ENCODE measurements at regions not wholly inside any gene's neighbourhood (a gene's known extent, or its start where the extent isn't known, plus 50 kb on each side); places are given as distances from the start of the nearest gene placed in this dataset.

DNA sequence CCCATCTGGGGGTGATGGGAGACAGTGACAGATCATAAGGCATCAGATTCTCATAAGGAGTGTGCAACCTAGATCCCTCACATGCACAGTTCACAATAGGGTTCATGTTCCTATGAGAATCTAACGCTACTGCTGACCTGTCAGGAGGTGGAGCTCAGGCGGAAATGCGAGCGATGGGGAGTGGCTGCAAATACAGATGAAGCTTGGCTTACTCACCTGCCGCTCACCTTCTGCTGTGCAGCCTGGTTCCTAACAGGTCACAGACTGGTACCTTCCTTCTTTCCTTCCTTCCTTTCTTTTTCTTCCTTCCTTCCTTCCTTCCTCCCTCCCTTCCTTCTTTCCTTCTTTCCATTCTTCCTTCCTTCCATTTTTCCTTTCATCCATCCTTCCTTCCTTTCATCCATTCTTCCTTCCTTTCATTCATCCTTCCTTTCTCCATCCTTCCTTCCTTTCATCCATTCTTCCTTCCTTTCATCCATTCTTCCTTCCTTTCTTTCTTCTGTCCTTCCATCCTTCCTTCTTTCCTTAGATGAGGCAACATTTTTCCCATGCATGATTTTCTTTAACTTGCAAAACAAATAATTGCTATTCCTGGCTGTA lies 370.0 kb upstream of the AUTS2 start:
- no peak for TF ChIP-seq TAF1 (conservative IDR thresholded peaks at IDR 0.05)
- TF ChIP-seq, protein P1, sequence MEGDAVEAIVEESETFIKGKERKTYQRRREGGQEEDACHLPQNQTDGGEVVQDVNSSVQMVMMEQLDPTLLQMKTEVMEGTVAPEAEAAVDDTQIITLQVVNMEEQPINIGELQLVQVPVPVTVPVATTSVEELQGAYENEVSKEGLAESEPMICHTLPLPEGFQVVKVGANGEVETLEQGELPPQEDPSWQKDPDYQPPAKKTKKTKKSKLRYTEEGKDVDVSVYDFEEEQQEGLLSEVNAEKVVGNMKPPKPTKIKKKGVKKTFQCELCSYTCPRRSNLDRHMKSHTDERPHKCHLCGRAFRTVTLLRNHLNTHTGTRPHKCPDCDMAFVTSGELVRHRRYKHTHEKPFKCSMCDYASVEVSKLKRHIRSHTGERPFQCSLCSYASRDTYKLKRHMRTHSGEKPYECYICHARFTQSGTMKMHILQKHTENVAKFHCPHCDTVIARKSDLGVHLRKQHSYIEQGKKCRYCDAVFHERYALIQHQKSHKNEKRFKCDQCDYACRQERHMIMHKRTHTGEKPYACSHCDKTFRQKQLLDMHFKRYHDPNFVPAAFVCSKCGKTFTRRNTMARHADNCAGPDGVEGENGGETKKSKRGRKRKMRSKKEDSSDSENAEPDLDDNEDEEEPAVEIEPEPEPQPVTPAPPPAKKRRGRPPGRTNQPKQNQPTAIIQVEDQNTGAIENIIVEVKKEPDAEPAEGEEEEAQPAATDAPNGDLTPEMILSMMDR (IDR thresholded peaks at IDR 0.05; ENCODE audit: low read depth, low read length, missing input control) = no peak
- TF ChIP-seq GABPA (IDR thresholded peaks at IDR 0.05 in 1 of 2, conservative IDR thresholded peaks at IDR 0.05 in 1 of 2) = no peak
- TF ChIP-seq, protein P2, sequence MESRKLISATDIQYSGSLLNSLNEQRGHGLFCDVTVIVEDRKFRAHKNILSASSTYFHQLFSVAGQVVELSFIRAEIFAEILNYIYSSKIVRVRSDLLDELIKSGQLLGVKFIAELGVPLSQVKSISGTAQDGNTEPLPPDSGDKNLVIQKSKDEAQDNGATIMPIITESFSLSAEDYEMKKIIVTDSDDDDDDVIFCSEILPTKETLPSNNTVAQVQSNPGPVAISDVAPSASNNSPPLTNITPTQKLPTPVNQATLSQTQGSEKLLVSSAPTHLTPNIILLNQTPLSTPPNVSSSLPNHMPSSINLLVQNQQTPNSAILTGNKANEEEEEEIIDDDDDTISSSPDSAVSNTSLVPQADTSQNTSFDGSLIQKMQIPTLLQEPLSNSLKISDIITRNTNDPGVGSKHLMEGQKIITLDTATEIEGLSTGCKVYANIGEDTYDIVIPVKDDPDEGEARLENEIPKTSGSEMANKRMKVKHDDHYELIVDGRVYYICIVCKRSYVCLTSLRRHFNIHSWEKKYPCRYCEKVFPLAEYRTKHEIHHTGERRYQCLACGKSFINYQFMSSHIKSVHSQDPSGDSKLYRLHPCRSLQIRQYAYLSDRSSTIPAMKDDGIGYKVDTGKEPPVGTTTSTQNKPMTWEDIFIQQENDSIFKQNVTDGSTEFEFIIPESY (IDR thresholded peaks at IDR 0.05) = no peak
- TF ChIP-seq RXRA (IDR thresholded peaks at IDR 0.05) = no peak
- TF ChIP-seq, protein P3, sequence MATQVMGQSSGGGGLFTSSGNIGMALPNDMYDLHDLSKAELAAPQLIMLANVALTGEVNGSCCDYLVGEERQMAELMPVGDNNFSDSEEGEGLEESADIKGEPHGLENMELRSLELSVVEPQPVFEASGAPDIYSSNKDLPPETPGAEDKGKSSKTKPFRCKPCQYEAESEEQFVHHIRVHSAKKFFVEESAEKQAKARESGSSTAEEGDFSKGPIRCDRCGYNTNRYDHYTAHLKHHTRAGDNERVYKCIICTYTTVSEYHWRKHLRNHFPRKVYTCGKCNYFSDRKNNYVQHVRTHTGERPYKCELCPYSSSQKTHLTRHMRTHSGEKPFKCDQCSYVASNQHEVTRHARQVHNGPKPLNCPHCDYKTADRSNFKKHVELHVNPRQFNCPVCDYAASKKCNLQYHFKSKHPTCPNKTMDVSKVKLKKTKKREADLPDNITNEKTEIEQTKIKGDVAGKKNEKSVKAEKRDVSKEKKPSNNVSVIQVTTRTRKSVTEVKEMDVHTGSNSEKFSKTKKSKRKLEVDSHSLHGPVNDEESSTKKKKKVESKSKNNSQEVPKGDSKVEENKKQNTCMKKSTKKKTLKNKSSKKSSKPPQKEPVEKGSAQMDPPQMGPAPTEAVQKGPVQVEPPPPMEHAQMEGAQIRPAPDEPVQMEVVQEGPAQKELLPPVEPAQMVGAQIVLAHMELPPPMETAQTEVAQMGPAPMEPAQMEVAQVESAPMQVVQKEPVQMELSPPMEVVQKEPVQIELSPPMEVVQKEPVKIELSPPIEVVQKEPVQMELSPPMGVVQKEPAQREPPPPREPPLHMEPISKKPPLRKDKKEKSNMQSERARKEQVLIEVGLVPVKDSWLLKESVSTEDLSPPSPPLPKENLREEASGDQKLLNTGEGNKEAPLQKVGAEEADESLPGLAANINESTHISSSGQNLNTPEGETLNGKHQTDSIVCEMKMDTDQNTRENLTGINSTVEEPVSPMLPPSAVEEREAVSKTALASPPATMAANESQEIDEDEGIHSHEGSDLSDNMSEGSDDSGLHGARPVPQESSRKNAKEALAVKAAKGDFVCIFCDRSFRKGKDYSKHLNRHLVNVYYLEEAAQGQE (IDR thresholded peaks at IDR 0.05) = no peak
- no peak for TF ChIP-seq JUND (IDR thresholded peaks at IDR 0.05)
- TF ChIP-seq, protein P4, sequence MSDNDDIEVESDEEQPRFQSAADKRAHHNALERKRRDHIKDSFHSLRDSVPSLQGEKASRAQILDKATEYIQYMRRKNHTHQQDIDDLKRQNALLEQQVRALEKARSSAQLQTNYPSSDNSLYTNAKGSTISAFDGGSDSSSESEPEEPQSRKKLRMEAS (IDR thresholded peaks at IDR 0.05) = no peak
- no peak for TF ChIP-seq RAD21 (IDR thresholded peaks at IDR 0.05)
- TF ChIP-seq EGR1 (IDR thresholded peaks at IDR 0.05; ENCODE audit: low read depth in 2 of 2) = no peak
